OCI-LY7 (cell line): ENCODE measurements at regions not wholly inside any gene's neighbourhood (a gene's known extent, or its start where the extent isn't known, plus 50 kb on each side); places are given as distances from the start of the nearest gene placed in this dataset.
"Not testable (repeated sequence)": the region's sequence is repeated elsewhere in the genome, so short reads cannot be mapped to it uniquely, and the experiment has no call there.

ENCODE experiments used
- BruUV-seq: library from RNA; stranded (reverse); fragments of 400-500 nt; replicated peaks from 2 replicates; lab custom pipeline; 2021; lab: Mats Ljungman, UMichigan
- CTCF ChIA-PET: fragments of 300-600 bp; sonication (Branson Sonifier 250); formaldehyde crosslinking; loops from one replicate; lab custom pipeline; 2022; ENCODE audit warnings: antibody characterized with exemption; ENCODE audit not compliant: unreplicated experiment; lab: Charles Lee
- POLR2A ChIA-PET: fragments of 300-600 bp; sonication (Branson Sonifier 250); formaldehyde crosslinking; loops from one replicate; lab custom pipeline; 2022; ENCODE audit warnings: antibody characterized with exemption; lab: Charles Lee
- DNase-seq: peaks from one replicate; pipeline ENCODE4 v3.0.0-alpha.2; 2015; ENCODE audit warnings: low spot score
- H2AFZ ChIP-seq: fragments of 200-600 bp; sonication (generic), shearing (Covaris generic); 2 replicates; pipeline ENCODE4 v1.6.1; 2014; ENCODE audit warnings: mild to moderate bottlenecking, antibody characterized with exemption, low read length, moderate library complexity
- H3K27ac ChIP-seq: fragments of 200-600 bp; sonication (generic); 2 replicates; pipeline ENCODE4 v1.5.1; 2014; ENCODE audit warnings: mixed run types, low read depth, mild to moderate bottlenecking, moderate library complexity, low read length, inconsistent platforms; ENCODE audit not compliant: poor library complexity, severe bottlenecking
- H3K36me3 ChIP-seq: fragments of 200-600 bp; sonication (generic); 2 replicates; pipeline ENCODE4 v1.6.1; 2014; ENCODE audit warnings: mild to moderate bottlenecking, antibody characterized with exemption, low read length, moderate library complexity, mixed read lengths; ENCODE audit not compliant: insufficient read depth
- H3K4me1 ChIP-seq: fragments of 200-600 bp; sonication (generic); 2 replicates; pipeline ENCODE4 v1.5.1; 2014; ENCODE audit warnings: mild to moderate bottlenecking, low read length; ENCODE audit not compliant: insufficient read depth, poor library complexity, severe bottlenecking
- H3K4me2 ChIP-seq: fragments of 200-600 bp; sonication (generic); 2 replicates; pipeline ENCODE4 v1.6.1; 2014; ENCODE audit warnings: mild to moderate bottlenecking, low read length
- H3K4me3 ChIP-seq: fragments of 200-600 bp; sonication (generic); 2 replicates; pipeline ENCODE4 v1.5.1; 2014; ENCODE audit warnings: mild to moderate bottlenecking, low read depth, low read length; ENCODE audit not compliant: poor library complexity, severe bottlenecking
- H3K79me2 ChIP-seq: fragments of 200-600 bp; sonication (generic); 2 replicates; pipeline ENCODE4 v1.6.1; 2016; ENCODE audit warnings: low read depth, mild to moderate bottlenecking, low read length, moderate library complexity, mixed read lengths; ENCODE audit not compliant: insufficient read depth
- H3K9me2 ChIP-seq: fragments of 200-600 bp; sonication (generic); 2 replicates; pipeline ENCODE4 v1.6.1; 2016; ENCODE audit warnings: mild to moderate bottlenecking, low read length, mixed read lengths; ENCODE audit not compliant: insufficient read depth
- H3K9me3 ChIP-seq: fragments of 200-600 bp; sonication (generic); 2 replicates; pipeline ENCODE4 v1.6.1; 2014; ENCODE audit warnings: mild to moderate bottlenecking, mixed run types, low read length, mixed read lengths
- H4K20me1 ChIP-seq: fragments of 200-600 bp; sonication (generic); 2 replicates; pipeline ENCODE4 v1.6.1; 2014; ENCODE audit warnings: mild to moderate bottlenecking, antibody characterized with exemption, low read length, moderate library complexity, mixed read lengths; ENCODE audit not compliant: insufficient read depth
- EZH2phosphoT487 ChIP-seq: fragments of 200-600 bp; sonication (generic); IDR thresholded peaks from 2 replicates; pipeline ENCODE4 v1.6.1; 2018; ENCODE audit warnings: low read depth, borderline replicate concordance, mild to moderate bottlenecking, mixed run types, antibody characterized with exemption, low read length, moderate library complexity, mixed read lengths
- intact Hi-C: fragments of 100-400 bp; cut with micrococcal nuclease; formaldehyde crosslinking; loops from one replicate; pipeline ENCODE4 v1.10.0; 2022; ENCODE audit not compliant: unreplicated experiment
- TF ChIP-seq, protein P1 (sequence below): fragments of 200-600 bp; sonication (generic); conservative IDR thresholded peaks from 2 replicates; pipeline ENCODE4 v1.5.1; 2014; ENCODE audit warnings: mild to moderate bottlenecking, antibody characterized with exemption, low read length, moderate library complexity, mixed read lengths

DNA sequence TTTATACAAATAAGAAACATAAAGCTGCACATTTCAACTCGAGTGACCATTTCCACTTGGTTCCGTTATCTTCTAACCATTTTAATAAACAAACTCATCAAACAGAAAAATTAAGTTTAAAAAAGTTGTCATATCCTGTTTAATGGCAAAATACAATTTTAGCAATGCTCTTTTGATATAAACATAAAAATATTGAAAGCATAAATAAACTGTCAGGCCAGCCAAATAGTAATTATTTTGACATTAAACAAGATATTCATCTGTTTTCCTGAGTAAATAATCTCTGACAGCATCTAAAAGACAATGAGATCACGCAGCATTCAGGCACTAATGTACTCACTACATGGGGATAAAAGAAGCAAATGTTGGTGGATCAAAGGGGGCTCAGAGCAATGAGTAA lies 145.3 kb upstream of the ATP5MC3 start:
- intact Hi-C loops: no loop called here
- POLR2A ChIA-PET: no interaction called here

DNA sequence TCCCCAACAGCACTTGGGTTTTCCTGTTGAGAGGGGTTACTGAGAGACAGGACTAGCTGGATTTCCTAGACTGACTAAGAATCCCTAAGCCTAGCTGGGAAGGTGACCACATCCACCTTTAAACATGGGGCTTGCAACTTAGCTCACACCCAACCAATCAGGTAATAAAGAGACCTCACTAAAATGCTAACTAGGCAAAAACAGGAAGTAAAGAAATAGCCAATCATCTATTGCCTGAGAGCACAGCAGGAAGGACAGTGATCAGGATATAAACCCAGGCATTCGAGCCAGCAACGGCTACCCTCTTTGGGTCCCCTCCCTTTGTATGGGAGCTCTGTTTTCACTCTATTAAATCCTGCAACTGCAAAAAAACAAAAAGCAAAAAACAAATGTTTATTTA lies 144.7 kb upstream of the ATP5MC3 start:
- H3K9me2 ChIP-seq, H4K20me1 ChIP-seq, H3K27ac ChIP-seq, H3K4me3 ChIP-seq, BruUV-seq, POLR2A ChIA-PET, H3K4me1 ChIP-seq, H3K36me3 ChIP-seq, CTCF ChIA-PET, H3K79me2 ChIP-seq, DNase-seq, H3K9me3 ChIP-seq, intact Hi-C loops, H2AFZ ChIP-seq, H3K4me2 ChIP-seq: not testable (repeated sequence)

More for the DNA sequence above, 145.3 kb upstream of the ATP5MC3 start:
- no peak overlapping the region for H2AFZ ChIP-seq
- no peak overlapping the region for H3K4me2 ChIP-seq
- H4K20me1 ChIP-seq: no peaks in the 10 kb centered on the region
- TF ChIP-seq, protein P1, sequence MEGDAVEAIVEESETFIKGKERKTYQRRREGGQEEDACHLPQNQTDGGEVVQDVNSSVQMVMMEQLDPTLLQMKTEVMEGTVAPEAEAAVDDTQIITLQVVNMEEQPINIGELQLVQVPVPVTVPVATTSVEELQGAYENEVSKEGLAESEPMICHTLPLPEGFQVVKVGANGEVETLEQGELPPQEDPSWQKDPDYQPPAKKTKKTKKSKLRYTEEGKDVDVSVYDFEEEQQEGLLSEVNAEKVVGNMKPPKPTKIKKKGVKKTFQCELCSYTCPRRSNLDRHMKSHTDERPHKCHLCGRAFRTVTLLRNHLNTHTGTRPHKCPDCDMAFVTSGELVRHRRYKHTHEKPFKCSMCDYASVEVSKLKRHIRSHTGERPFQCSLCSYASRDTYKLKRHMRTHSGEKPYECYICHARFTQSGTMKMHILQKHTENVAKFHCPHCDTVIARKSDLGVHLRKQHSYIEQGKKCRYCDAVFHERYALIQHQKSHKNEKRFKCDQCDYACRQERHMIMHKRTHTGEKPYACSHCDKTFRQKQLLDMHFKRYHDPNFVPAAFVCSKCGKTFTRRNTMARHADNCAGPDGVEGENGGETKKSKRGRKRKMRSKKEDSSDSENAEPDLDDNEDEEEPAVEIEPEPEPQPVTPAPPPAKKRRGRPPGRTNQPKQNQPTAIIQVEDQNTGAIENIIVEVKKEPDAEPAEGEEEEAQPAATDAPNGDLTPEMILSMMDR: no peak
- TF ChIP-seq EZH2phosphoT487: no peak
- no peaks in the 10 kb centered on the region for H3K36me3 ChIP-seq
- BruUV-seq: no TSS peak
- DNase-seq: no peak
- no peaks in the 10 kb centered on the region; the same call in 1 of the 2 replicates for H3K9me3 ChIP-seq
- H3K4me3 ChIP-seq: no peak overlapping the region
- H3K79me2 ChIP-seq: no peaks in the 10 kb centered on the region
- H3K4me1 ChIP-seq: no peaks in the 10 kb centered on the region
- CTCF ChIA-PET: no interaction called here
- H3K9me2 ChIP-seq: no peaks in the 10 kb centered on the region
- H3K27ac ChIP-seq: no peak overlapping the region

DNA sequence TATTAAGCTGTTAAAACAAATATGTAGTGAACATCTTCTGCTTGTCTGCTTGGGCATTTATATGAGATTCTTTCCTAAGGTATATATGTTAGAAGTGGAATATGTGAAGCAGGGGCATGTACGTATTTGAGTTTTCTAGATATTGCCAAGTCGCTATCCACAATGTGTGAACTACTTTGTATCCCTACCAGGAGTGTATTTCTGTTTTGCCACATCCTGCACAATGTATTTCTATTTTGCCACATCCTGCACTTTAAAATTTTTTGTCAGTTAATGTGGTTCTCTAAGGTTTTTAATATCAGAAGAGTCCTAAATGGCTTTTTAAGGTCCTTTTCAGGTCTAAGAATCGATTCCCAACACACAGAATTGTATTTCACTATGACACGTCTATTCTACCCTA lies 141.7 kb upstream of the ATP5MC3 start:
- H4K20me1 ChIP-seq: no peaks in the 10 kb centered on the region
- TF ChIP-seq EZH2phosphoT487: no peak
- TF ChIP-seq, protein P1: no peak
- no peaks in the 10 kb centered on the region for H3K79me2 ChIP-seq
- BruUV-seq: no TSS peak
- no peak overlapping the region for H3K4me3 ChIP-seq
- no peaks in the 10 kb centered on the region for H3K9me2 ChIP-seq
- ChIA-PET POLR2A (no interaction called here), CTCF (no interaction called here)
- no peaks in the 10 kb centered on the region for H3K36me3 ChIP-seq
- intact Hi-C loops: no loop called here
- H3K9me3 ChIP-seq: no peaks in the 10 kb centered on the region; the same call in 1 of the 2 replicates
- no peak overlapping the region for H2AFZ ChIP-seq
- no peaks in the 10 kb centered on the region for H3K4me1 ChIP-seq
- H3K4me2 ChIP-seq: no peak overlapping the region
- H3K27ac ChIP-seq: no peak overlapping the region
- no peak for DNase-seq
